Activated CD8-positive, alpha-beta memory T cell treated with anti-CD3 and anti-CD28 coated beads for 48 hours (primary cell): ENCODE measurements at regions not wholly inside any gene's neighbourhood (a gene's known extent, or its start where the extent isn't known, plus 50 kb on each side); places are given as distances from the start of the nearest gene placed in this dataset.

Experiments
- DNase-seq, 3 experiments: peaks; one replicate each; pipeline ENCODE4 v3.0.0-alpha.2; 2020; ENCODE audit warnings: low read depth in 2 of 3, low spot score in 2 of 3

GRCh38 chr2:43171789-43172188 is 54.6 kb downstream of the ZFP36L2 start:
- no peak for DNase-seq

GRCh38 chr2:43170405-43171105 is 55.9 kb downstream of the ZFP36L2 start:
- DNase-seq: no peak

GRCh38 chr2:43169987-43170386 is 56.4 kb downstream of the ZFP36L2 start:
- peak in 1 of 3 experiments; percentile 60 for DNase-seq

- DNase-seq: no peak
These were observed 57.1 kb downstream of the ZFP36L2 start for GRCh38 chr2:43169099-43169945.

- no peak for DNase-seq
These were observed 58.4 kb downstream of the ZFP36L2 start for GRCh38 chr2:43168016-43168369.

GRCh38 chr2:43165378-43166069 is 60.9 kb downstream of the ZFP36L2 start:
- DNase-seq: no peak

GRCh38 chr2:43164686-43165085 is 61.7 kb downstream of the ZFP36L2 start:
- DNase-seq: no peak

GRCh38 chr2:43163584-43164270 is 62.7 kb downstream of the ZFP36L2 start:
- DNase-seq: no peak

GRCh38 chr2:43162511-43162776 is 64.0 kb downstream of the ZFP36L2 start:
- DNase-seq: no peak

GRCh38 chr2:43161650-43162510 is 64.5 kb downstream of the ZFP36L2 start:
- no peak for DNase-seq

- no peak for DNase-seq
These were observed 65.6 kb downstream of the ZFP36L2 start for GRCh38 chr2:43160778-43161177.

- DNase-seq: no peak
These were observed 66.6 kb downstream of the ZFP36L2 start for GRCh38 chr2:43159797-43160196.

- DNase-seq: no peak
These were observed 68.0 kb downstream of the ZFP36L2 start for GRCh38 chr2:43158259-43158880.

- DNase-seq: no peak
These were observed 68.7 kb downstream of the ZFP36L2 start for GRCh38 chr2:43157506-43158246.

- no peak for DNase-seq
These were observed 70.5 kb downstream of the ZFP36L2 start for GRCh38 chr2:43155851-43156411.

- no peak for DNase-seq
These were observed 71.7 kb downstream of the ZFP36L2 start for GRCh38 chr2:43154685-43155084.

- no peak for DNase-seq
These were observed 73.4 kb downstream of the ZFP36L2 start for GRCh38 chr2:43152741-43153647.

- DNase-seq: no peak
These were observed 74.2 kb downstream of the ZFP36L2 start for GRCh38 chr2:43152186-43152585.
